ENCODE measurements at regions not wholly inside any gene's neighbourhood (a gene's known extent, or its start where the extent isn't known, plus 50 kb on each side); places are given as distances from the start of the nearest gene placed in this dataset.

- POLR2A ChIA-PET = no interaction called here
- Histone ChIP-seq H3K27ac (ENCODE audit: insufficient read depth in 1 of 2, low read depth in 1 of 2, low read length in 2 of 2, poor library complexity in 1 of 2, severe bottlenecking in 2 of 2) (no peak overlapping the region), H3K4me3 (ENCODE audit: control insufficient read depth in 1 of 7, extremely low read depth in 1 of 7, insufficient read depth in 4 of 7, low read depth in 2 of 7, low read length in 6 of 7) (no peak overlapping the region), H3K36me3 (ENCODE audit: control insufficient read depth in 4 of 4, insufficient read depth in 4 of 4, low read length in 3 of 4) (no peaks in the 10 kb centered on the region), H3K27me3 (replicated peaks in 2 of 5; ENCODE audit: control insufficient read depth in 4 of 5, insufficient read depth in 5 of 5, low read length in 4 of 5) (no peaks in the 10 kb centered on the region), H3K9me3 (ENCODE audit: control extremely low read depth in 1 of 5, control insufficient read depth in 4 of 5, insufficient read depth in 2 of 5, low read depth in 1 of 5, low read length in 4 of 5) (no peaks in the 10 kb centered on the region), H3K4me1 (ENCODE audit: control extremely low read depth in 1 of 4, control insufficient read depth in 4 of 4, insufficient read depth in 4 of 4, low read length in 3 of 4) (peaks cover 0 to 6% (median 2%) of the 10 kb centered on the region in 4 experiments)
- DNase-seq = no peak
- CTCF ChIA-PET = no interaction called here
Observed at GRCh38 chr11:29538339-29539036, 478.3 kb downstream of the KCNA4 start.

DNA sequence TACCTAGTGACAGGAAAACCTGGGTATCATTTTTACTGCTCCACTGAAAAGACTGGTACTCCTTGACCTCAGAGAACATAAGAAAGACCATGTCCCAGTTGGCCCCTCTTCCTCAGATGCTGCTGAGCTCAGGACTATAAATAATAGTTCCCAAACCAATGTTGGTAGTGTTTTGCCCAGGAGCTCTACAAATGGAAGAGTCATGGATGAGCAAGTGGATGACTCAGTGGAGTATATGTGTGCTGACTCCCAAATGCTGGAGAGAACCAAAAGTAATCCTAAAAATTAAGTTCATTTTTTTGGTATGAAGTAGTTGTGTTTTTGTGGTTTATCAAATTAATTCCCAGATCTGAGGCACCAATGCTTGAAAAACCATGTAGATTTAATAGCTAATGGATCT, 482.0 kb downstream of the KCNA4 start:
- H3K9me3 ChIP-seq (ENCODE audit: control extremely low read depth in 1 of 5, control insufficient read depth in 4 of 5, insufficient read depth in 2 of 5, low read depth in 1 of 5, low read length in 4 of 5) = peaks cover 0 to 1% (median 0%) of the 10 kb centered on the region in 5 experiments
- DNase-seq = no peak
- CTCF ChIA-PET = no interaction called here
- peaks cover 0 to 2% (median under 1%) of the 10 kb centered on the region in 4 experiments for H3K4me1 ChIP-seq (ENCODE audit: control extremely low read depth in 1 of 4, control insufficient read depth in 4 of 4, insufficient read depth in 4 of 4, low read length in 3 of 4)
- no peaks in the 10 kb centered on the region for H3K27me3 ChIP-seq (replicated peaks in 2 of 5; ENCODE audit: control insufficient read depth in 4 of 5, insufficient read depth in 5 of 5, low read length in 4 of 5)
- POLR2A ChIA-PET = no interaction called here
- no peak overlapping the region for H3K4me3 ChIP-seq (ENCODE audit: control insufficient read depth in 1 of 7, extremely low read depth in 1 of 7, insufficient read depth in 4 of 7, low read depth in 2 of 7, low read length in 6 of 7)
- no peaks in the 10 kb centered on the region for H3K36me3 ChIP-seq (ENCODE audit: control insufficient read depth in 4 of 4, insufficient read depth in 4 of 4, low read length in 3 of 4)
- H3K27ac ChIP-seq (ENCODE audit: insufficient read depth in 1 of 2, low read depth in 1 of 2, low read length in 2 of 2, poor library complexity in 1 of 2, severe bottlenecking in 2 of 2) = no peak overlapping the region

DNA sequence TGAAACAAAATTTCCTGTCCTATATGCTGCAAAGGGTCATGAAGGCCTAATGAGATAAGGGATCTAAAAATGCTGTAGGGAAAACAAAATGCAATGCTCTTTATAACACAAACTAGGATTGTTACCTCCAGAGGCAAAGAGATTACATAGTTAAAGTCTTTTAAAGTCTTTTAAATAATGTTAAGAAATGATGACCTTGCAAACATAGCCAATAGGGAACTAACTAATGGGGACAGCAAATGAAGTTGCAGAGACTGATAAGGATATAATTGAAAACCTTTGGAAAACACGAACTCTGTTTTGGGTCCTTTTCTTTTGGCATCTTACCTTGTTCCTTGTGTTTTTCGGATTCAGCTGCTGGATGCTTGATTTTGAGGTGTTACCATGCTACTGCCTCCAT, 485.9 kb downstream of the KCNA4 start:
- Histone ChIP-seq H3K27me3 (replicated peaks in 2 of 5; ENCODE audit: control insufficient read depth in 4 of 5, insufficient read depth in 5 of 5, low read length in 4 of 5) (no peaks in the 10 kb centered on the region), H3K9me3 (ENCODE audit: control extremely low read depth in 1 of 5, control insufficient read depth in 4 of 5, insufficient read depth in 2 of 5, low read depth in 1 of 5, low read length in 4 of 5) (peaks cover 0 to 1% (median 0%) of the 10 kb centered on the region in 5 experiments), H3K27ac (ENCODE audit: insufficient read depth in 1 of 2, low read depth in 1 of 2, low read length in 2 of 2, poor library complexity in 1 of 2, severe bottlenecking in 2 of 2) (no peak overlapping the region), H3K4me1 (ENCODE audit: control extremely low read depth in 1 of 4, control insufficient read depth in 4 of 4, insufficient read depth in 4 of 4, low read length in 3 of 4) (peaks cover 0 to 13% (median 2%) of the 10 kb centered on the region in 4 experiments), H3K4me3 (ENCODE audit: control insufficient read depth in 1 of 7, extremely low read depth in 1 of 7, insufficient read depth in 4 of 7, low read depth in 2 of 7, low read length in 6 of 7) (no peak overlapping the region), H3K36me3 (ENCODE audit: control insufficient read depth in 4 of 4, insufficient read depth in 4 of 4, low read length in 3 of 4) (no peaks in the 10 kb centered on the region)
- no peak for DNase-seq
- CTCF ChIA-PET = no interaction called here
- POLR2A ChIA-PET = no interaction called here
- WGBS (ENCODE audit: insufficient coverage) = 100% methylated on average over 2 of the region's 2 CpGs

GRCh38 chr11:29527391-29527936, 489.4 kb downstream of the KCNA4 start:
- CTCF ChIA-PET = interaction anchor here (0.9 kb wide), 1 partner anchor 9 kb away, joined by 3 read pairs; no protein-coding TSS in a partner anchor
- DNase-seq = peak; percentile 22 to 74 (median 65)
- peaks cover 0 to 2% (median 0%) of the 10 kb centered on the region in 5 experiments for H3K9me3 ChIP-seq (ENCODE audit: control extremely low read depth in 1 of 5, control insufficient read depth in 4 of 5, insufficient read depth in 2 of 5, low read depth in 1 of 5, low read length in 4 of 5)
- no peak overlapping the region for H3K27ac ChIP-seq (ENCODE audit: insufficient read depth in 1 of 2, low read depth in 1 of 2, low read length in 2 of 2, poor library complexity in 1 of 2, severe bottlenecking in 2 of 2)
- WGBS (ENCODE audit: insufficient coverage) = 0% methylated on average over 1 of the region's 3 CpGs
- H3K4me3 ChIP-seq (ENCODE audit: control insufficient read depth in 1 of 7, extremely low read depth in 1 of 7, insufficient read depth in 4 of 7, low read depth in 2 of 7, low read length in 6 of 7) = no peak overlapping the region
- POLR2A ChIA-PET = no interaction called here
- H3K4me1 ChIP-seq (ENCODE audit: control extremely low read depth in 1 of 4, control insufficient read depth in 4 of 4, insufficient read depth in 4 of 4, low read length in 3 of 4) = peaks cover 0 to 13% (median 2%) of the 10 kb centered on the region in 4 experiments
- no peaks in the 10 kb centered on the region for H3K36me3 ChIP-seq (ENCODE audit: control insufficient read depth in 4 of 4, insufficient read depth in 4 of 4, low read length in 3 of 4)
- no peaks in the 10 kb centered on the region for H3K27me3 ChIP-seq (replicated peaks in 2 of 5; ENCODE audit: control insufficient read depth in 4 of 5, insufficient read depth in 5 of 5, low read length in 4 of 5)

- CTCF ChIA-PET = interaction anchor here (0.8 kb wide), 1 partner anchor 9 kb away, joined by 3 read pairs; no protein-coding TSS in a partner anchor
- no peak overlapping the region for H3K27ac ChIP-seq (ENCODE audit: insufficient read depth in 1 of 2, low read depth in 1 of 2, low read length in 2 of 2, poor library complexity in 1 of 2, severe bottlenecking in 2 of 2)
- WGBS (ENCODE audit: insufficient coverage) = 33% methylated on average over 4 of the region's 5 CpGs
Observed at GRCh38 chr11:29518389-29519174, 498.2 kb downstream of the KCNA4 start.

GRCh38 chr11:29511394-29511793, 505.4 kb downstream of the KCNA4 start:
- Histone ChIP-seq H3K4me3 (ENCODE audit: control insufficient read depth in 1 of 7, extremely low read depth in 1 of 7, insufficient read depth in 4 of 7, low read depth in 2 of 7, low read length in 6 of 7) (no peak overlapping the region), H3K27me3 (replicated peaks in 2 of 5; ENCODE audit: control insufficient read depth in 4 of 5, insufficient read depth in 5 of 5, low read length in 4 of 5) (peaks cover 0 to 6% (median 0%) of the 10 kb centered on the region in 5 experiments), H3K9me3 (ENCODE audit: control extremely low read depth in 1 of 5, control insufficient read depth in 4 of 5, insufficient read depth in 2 of 5, low read depth in 1 of 5, low read length in 4 of 5) (no peaks in the 10 kb centered on the region), H3K4me1 (ENCODE audit: control extremely low read depth in 1 of 4, control insufficient read depth in 4 of 4, insufficient read depth in 4 of 4, low read length in 3 of 4) (no peaks in the 10 kb centered on the region), H3K27ac (ENCODE audit: insufficient read depth in 1 of 2, low read depth in 1 of 2, low read length in 2 of 2, poor library complexity in 1 of 2, severe bottlenecking in 2 of 2) (no peak overlapping the region), H3K36me3 (ENCODE audit: control insufficient read depth in 4 of 4, insufficient read depth in 4 of 4, low read length in 3 of 4) (no peaks in the 10 kb centered on the region)
- ChIA-PET CTCF (no interaction called here), POLR2A (no interaction called here)
- no peak for DNase-seq

More at GRCh38 chr11:29518389-29519174, 498.2 kb downstream of the KCNA4 start:
- no peaks in the 10 kb centered on the region for H3K36me3 ChIP-seq (ENCODE audit: control insufficient read depth in 4 of 4, insufficient read depth in 4 of 4, low read length in 3 of 4)
- peaks cover 0 to 8% (median 4%) of the 10 kb centered on the region in 5 experiments for H3K9me3 ChIP-seq (ENCODE audit: control extremely low read depth in 1 of 5, control insufficient read depth in 4 of 5, insufficient read depth in 2 of 5, low read depth in 1 of 5, low read length in 4 of 5)
- peaks cover 0 to 6% (median 0%) of the 10 kb centered on the region in 4 experiments for H3K4me1 ChIP-seq (ENCODE audit: control extremely low read depth in 1 of 4, control insufficient read depth in 4 of 4, insufficient read depth in 4 of 4, low read length in 3 of 4)
- H3K27me3 ChIP-seq (replicated peaks in 2 of 5; ENCODE audit: control insufficient read depth in 4 of 5, insufficient read depth in 5 of 5, low read length in 4 of 5) = no peaks in the 10 kb centered on the region
- peak overlapping the region in 1 of 7 experiments; percentile 26 for H3K4me3 ChIP-seq (ENCODE audit: control insufficient read depth in 1 of 7, extremely low read depth in 1 of 7, insufficient read depth in 4 of 7, low read depth in 2 of 7, low read length in 6 of 7)
- peak in 2 of 3 donors; percentile 20 to 40 for DNase-seq
- POLR2A ChIA-PET = no interaction called here

- POLR2A ChIA-PET = no interaction called here
- Histone ChIP-seq H3K4me1 (ENCODE audit: control extremely low read depth in 1 of 4, control insufficient read depth in 4 of 4, insufficient read depth in 4 of 4, low read length in 3 of 4) (no peaks in the 10 kb centered on the region), H3K36me3 (ENCODE audit: control insufficient read depth in 4 of 4, insufficient read depth in 4 of 4, low read length in 3 of 4) (no peaks in the 10 kb centered on the region), H3K4me3 (ENCODE audit: control insufficient read depth in 1 of 7, extremely low read depth in 1 of 7, insufficient read depth in 4 of 7, low read depth in 2 of 7, low read length in 6 of 7) (no peak overlapping the region), H3K9me3 (ENCODE audit: control extremely low read depth in 1 of 5, control insufficient read depth in 4 of 5, insufficient read depth in 2 of 5, low read depth in 1 of 5, low read length in 4 of 5) (no peaks in the 10 kb centered on the region), H3K27me3 (replicated peaks in 2 of 5; ENCODE audit: control insufficient read depth in 4 of 5, insufficient read depth in 5 of 5, low read length in 4 of 5) (peaks cover 0 to 7% (median 0%) of the 10 kb centered on the region in 5 experiments), H3K27ac (ENCODE audit: insufficient read depth in 1 of 2, low read depth in 1 of 2, low read length in 2 of 2, poor library complexity in 1 of 2, severe bottlenecking in 2 of 2) (no peak overlapping the region)
- CTCF ChIA-PET = interaction anchor here (0.9 kb wide), 1 partner anchor 30 kb away, joined by 3 read pairs; no protein-coding TSS in a partner anchor
- DNase-seq = no peak
Observed at GRCh38 chr11:29507376-29507775, 509.5 kb downstream of the KCNA4 start.
